Osteocyte (in vitro differentiated cells): ENCODE measurements at regions not wholly inside any gene's neighbourhood (a gene's known extent, or its start where the extent isn't known, plus 50 kb on each side); places are given as distances from the start of the nearest gene placed in this dataset.

Experiments used
- DNase-seq: peaks from one replicate; pipeline ENCODE4 v3.0.0; 2021; ENCODE audit warnings: mixed read lengths; ENCODE audit not compliant: unreplicated experiment; ENCODE audit errors: extremely low spot score
- H3K27ac Mint-ChIP-seq: one replicate; pipeline ENCODE4 v1.8.0; 2021; ENCODE audit warnings: mild to moderate bottlenecking, mixed read lengths; ENCODE audit not compliant: unreplicated experiment
- H3K27me3 Mint-ChIP-seq: one replicate; pipeline ENCODE4 v1.8.0; 2021; ENCODE audit warnings: mixed read lengths; ENCODE audit not compliant: unreplicated experiment
- H3K36me3 Mint-ChIP-seq: one replicate; pipeline ENCODE4 v1.8.0; 2021; ENCODE audit warnings: mixed read lengths; ENCODE audit not compliant: unreplicated experiment
- H3K4me1 Mint-ChIP-seq: one replicate; pipeline ENCODE4 v1.8.0; 2021; ENCODE audit warnings: mixed read lengths; ENCODE audit not compliant: unreplicated experiment
- H3K4me3 Mint-ChIP-seq: one replicate; pipeline ENCODE4 v1.8.0; 2021; ENCODE audit warnings: mild to moderate bottlenecking, moderate library complexity, mixed read lengths; ENCODE audit not compliant: unreplicated experiment
- H3K9me3 Mint-ChIP-seq: one replicate; pipeline ENCODE4 v1.8.0; 2021; ENCODE audit warnings: mixed read lengths; ENCODE audit not compliant: unreplicated experiment
- CTCF ChIP-seq: fragments of 200-600 bp; sonication (generic); IDR thresholded peaks from 2 replicates; pipeline ENCODE4 v1.5.0; 2021; ENCODE audit warnings: antibody characterized with exemption, mild to moderate bottlenecking, moderate library complexity

DNA sequence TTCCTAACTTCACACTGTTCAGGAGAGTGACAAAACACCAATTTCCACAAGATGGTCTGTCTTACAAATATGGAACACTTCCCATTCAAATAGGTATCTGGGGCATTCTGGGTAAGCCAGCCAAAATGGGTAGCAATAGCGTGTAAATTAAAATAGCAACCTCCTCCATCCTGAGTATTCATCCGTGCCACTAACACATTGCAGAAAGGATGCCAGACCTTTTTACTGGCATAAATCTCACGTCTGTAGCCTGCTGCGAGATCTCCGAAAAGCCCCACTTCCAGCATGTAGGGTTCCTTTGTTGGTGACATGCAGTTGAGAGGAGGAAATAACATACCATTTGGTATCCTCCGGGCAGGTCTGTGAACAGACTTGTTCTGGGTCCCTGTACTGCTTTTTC lies 52.7 kb upstream of the RAI2 start:
- no peaks in the 10 kb centered on the region for H3K4me1 Mint-ChIP-seq
- peaks cover 8% of the 10 kb centered on the region for H3K9me3 Mint-ChIP-seq
- H3K4me3 Mint-ChIP-seq: no peak overlapping the region
- H3K36me3 Mint-ChIP-seq: no peaks in the 10 kb centered on the region
- no peaks in the 10 kb centered on the region for H3K27me3 Mint-ChIP-seq
- no peak overlapping the region for H3K27ac Mint-ChIP-seq
- DNase-seq: no peak
- no peak for TF ChIP-seq CTCF
